IPS-18a (cell line): ENCODE measurements at regions not wholly inside any gene's neighbourhood (a gene's known extent, or its start where the extent isn't known, plus 50 kb on each side); places are given as distances from the start of the nearest gene placed in this dataset.

Source experiments
- H3K27ac ChIP-seq: one replicate; pipeline ENCODE4 v1.5.1; 2013; ENCODE audit warnings: low read length
- H3K27me3 ChIP-seq: one replicate; pipeline ENCODE4 v1.6.1; 2013; ENCODE audit warnings: mild to moderate bottlenecking, low read length; ENCODE audit not compliant: control insufficient read depth, insufficient read depth
- H3K36me3 ChIP-seq: one replicate; pipeline ENCODE4 v1.6.1; 2013; ENCODE audit warnings: low read depth, low read length; ENCODE audit not compliant: control insufficient read depth
- H3K4me1 ChIP-seq: one replicate; pipeline ENCODE4 v1.6.1; 2013; ENCODE audit warnings: low read depth, low read length; ENCODE audit not compliant: control insufficient read depth
- H3K4me3 ChIP-seq: one replicate; pipeline ENCODE4 v1.5.1; 2013; ENCODE audit warnings: low read length
- H3K9ac ChIP-seq: one replicate; pipeline ENCODE4 v1.6.1; 2013; ENCODE audit warnings: mild to moderate bottlenecking, low read length, moderate library complexity
- H3K9me3 ChIP-seq: one replicate; pipeline ENCODE4 v1.6.1; 2013; ENCODE audit warnings: low read depth, low read length; ENCODE audit not compliant: control insufficient read depth

DNA sequence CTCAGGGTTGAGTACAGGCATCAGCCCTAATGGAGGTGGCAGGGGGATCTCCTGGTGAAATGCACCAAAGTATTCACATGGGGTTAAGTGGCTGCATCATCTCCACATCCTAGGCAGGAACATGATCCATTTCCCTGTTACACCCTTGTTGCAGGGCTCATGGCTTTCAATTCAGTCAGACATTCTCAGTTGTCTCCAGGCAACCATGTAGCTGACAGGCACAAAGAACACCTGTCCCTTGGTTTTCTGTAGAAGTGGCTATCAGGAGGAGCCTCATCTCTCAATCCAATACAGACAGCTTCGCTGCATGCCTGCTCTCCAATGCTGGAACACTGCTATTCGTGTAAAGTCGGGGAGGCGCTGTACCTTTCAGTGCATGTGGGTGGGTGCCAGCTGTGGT lies 299.0 kb upstream of the FOXG1 start:
- H3K4me1 ChIP-seq = peaks cover 6% of the 10 kb centered on the region

DNA sequence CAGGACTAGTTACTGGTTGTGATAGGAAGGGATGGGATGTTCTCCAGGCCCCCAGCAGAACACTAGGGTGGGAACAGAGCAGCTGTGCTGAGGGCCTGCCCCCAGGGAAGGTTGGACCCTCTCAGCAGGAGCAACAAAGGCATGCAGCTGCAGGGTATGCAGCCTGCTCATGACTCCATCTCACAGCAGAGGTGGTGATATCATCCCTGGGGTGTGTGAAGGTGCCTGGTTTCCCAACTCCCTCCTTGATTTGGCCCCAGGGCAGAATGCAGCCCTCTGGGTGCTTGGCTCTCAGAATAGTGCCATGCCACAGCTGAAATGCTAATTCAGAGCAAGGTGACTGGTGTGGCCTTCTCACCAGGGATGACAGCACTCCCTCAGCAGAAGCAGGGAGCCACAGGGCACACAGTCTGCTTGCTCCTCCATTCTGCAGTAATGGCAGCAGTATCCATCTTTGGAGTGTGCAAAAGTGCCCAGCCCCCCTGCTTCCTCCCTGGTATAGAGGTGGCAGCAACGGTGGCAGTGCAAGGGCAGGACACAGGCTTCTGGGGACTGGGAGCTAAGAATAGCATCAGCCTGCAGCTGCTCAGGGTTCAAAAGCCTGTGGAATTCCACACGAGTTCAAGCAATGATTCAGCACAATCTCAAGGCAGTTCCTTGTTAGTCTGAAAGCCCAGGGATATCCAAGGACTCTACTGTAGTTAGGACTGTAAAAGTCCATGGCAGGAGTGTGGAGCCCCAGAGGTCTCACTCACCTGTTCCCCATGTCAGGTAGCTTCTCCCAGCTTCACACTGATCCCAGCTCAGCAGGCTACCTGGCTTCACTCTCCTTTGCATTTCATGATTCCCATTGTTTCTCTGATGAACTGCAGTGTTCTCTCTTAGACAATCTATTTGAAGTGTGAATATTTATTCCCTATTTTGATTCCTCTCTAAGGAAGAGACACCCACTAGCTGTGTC lies 298.1 kb upstream of the FOXG1 start:
- Histone ChIP-seq H3K27me3 (no peaks in the 10 kb centered on the region), H3K27ac (no peak overlapping the region), H3K4me1 (peaks cover 6% of the 10 kb centered on the region), H3K36me3 (no peaks in the 10 kb centered on the region), H3K9ac (no peak overlapping the region), H3K4me3 (no peak overlapping the region), H3K9me3 (peaks cover 4% of the 10 kb centered on the region)

More for the DNA sequence above, 299.0 kb upstream of the FOXG1 start:
- no peak overlapping the region for H3K4me3 ChIP-seq
- peaks cover 4% of the 10 kb centered on the region for H3K9me3 ChIP-seq
- H3K27ac ChIP-seq = no peak overlapping the region
- H3K36me3 ChIP-seq = no peaks in the 10 kb centered on the region
- no peaks in the 10 kb centered on the region for H3K27me3 ChIP-seq
- H3K9ac ChIP-seq = no peak overlapping the region

DNA sequence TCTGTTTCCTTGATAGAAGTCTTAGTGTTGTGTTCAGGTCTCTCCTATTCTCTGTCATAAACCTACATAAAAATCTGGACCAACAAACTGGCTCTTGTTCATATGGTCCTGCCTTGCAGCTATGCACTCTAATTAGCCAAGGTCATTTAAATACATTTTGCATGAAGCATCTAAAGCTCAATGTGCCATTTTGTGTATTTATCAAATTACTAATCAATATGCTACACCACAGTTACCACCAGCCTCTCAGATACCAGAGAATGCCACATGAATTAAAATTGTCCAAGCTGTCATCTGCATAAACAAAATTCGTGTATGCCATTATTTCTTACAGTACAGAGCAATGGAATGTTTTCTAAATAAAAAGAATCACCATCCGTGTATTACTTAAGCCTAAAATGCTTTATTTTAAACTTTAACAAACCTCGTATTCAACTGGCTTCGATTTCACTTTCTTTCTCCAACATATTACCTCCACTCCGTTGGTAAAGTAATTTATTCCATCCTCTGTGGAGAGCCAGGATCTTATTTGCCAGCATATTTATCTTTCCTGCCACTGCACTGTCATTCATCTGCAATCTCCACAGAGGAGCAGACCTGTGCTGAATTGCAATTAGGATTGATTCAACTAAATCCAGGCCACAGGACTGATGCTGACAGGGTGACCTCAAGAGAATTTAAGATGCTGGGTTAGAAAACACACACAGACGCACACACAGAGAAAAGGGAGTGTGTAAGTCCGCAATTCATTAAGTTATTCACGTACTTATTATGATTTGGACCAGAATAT lies 284.1 kb upstream of the FOXG1 start:
- Histone ChIP-seq H3K9ac (no peak overlapping the region), H3K27me3 (no peaks in the 10 kb centered on the region), H3K27ac (no peak overlapping the region), H3K9me3 (no peaks in the 10 kb centered on the region), H3K4me1 (no peaks in the 10 kb centered on the region), H3K36me3 (no peaks in the 10 kb centered on the region), H3K4me3 (no peak overlapping the region)

DNA sequence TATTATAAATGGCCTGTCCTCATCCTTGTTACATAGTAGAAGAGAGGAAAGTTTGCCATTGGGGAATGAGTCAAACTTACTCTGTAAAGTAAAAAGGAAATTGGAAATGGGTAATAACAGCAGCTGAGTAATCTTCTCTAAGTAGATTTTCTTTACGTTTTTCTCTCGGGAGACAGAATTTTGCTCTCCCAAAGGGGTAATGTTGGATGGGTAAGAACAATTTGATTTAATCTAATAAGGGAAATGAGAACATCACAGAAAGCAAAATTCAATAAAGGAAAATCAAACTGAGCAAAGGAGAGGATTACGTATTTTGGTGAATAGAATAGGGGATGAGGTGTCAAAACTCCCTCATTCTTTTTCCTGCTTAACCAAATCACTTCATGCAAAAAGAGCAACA lies 283.1 kb upstream of the FOXG1 start:
- H3K27ac ChIP-seq = no peak overlapping the region
- no peak overlapping the region for H3K9ac ChIP-seq
- H3K9me3 ChIP-seq = no peaks in the 10 kb centered on the region
- H3K36me3 ChIP-seq = no peaks in the 10 kb centered on the region
- no peaks in the 10 kb centered on the region for H3K27me3 ChIP-seq
- no peaks in the 10 kb centered on the region for H3K4me1 ChIP-seq
- H3K4me3 ChIP-seq = no peak overlapping the region

DNA sequence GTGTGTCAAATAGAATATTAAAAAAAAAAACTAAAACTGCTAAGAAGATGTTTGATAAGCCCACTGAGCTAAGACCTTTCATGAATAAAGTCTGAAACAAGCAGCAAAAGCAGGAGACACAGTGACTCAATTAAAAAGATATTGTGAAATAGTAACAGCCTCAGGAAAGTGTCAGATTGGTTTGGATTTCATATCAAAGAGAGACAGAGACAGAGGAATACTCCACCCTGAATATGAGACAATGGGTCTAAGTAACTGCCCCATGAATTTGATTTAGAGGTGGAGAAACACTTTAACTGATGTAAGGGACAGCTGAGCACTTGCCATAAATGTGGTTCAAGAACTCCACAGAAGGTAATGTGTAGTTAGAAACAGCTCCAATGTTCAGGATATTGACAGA lies 277.9 kb upstream of the FOXG1 start:
- no peaks in the 10 kb centered on the region for H3K9me3 ChIP-seq
- H3K36me3 ChIP-seq = no peaks in the 10 kb centered on the region
- H3K4me3 ChIP-seq = no peak overlapping the region

DNA sequence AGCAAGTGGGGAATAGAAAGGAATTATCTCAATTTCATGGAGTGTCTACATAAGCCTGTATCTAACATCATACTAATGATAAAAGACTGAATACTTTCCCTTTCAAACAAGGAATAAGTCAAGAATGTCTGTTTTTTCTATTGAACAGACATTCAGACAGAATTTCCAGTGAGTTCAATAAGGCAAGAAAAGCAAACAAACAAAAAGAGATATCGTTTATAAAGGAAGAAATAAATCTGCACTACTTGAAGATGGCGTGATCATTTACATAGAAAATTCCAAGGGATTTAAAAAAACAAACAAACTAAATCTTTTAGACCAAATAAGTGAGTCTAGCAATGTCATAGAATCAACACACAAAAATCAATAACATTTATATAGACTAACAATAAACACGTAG lies 273.1 kb upstream of the FOXG1 start:
- Histone ChIP-seq H3K4me3 (no peak overlapping the region), H3K27ac (no peak overlapping the region), H3K36me3 (no peaks in the 10 kb centered on the region), H3K9me3 (no peaks in the 10 kb centered on the region), H3K9ac (no peak overlapping the region), H3K27me3 (no peaks in the 10 kb centered on the region), H3K4me1 (no peaks in the 10 kb centered on the region)

More for the DNA sequence above, 277.9 kb upstream of the FOXG1 start:
- no peak overlapping the region for H3K27ac ChIP-seq
- H3K27me3 ChIP-seq = no peaks in the 10 kb centered on the region
- H3K4me1 ChIP-seq = no peaks in the 10 kb centered on the region
- no peak overlapping the region for H3K9ac ChIP-seq

DNA sequence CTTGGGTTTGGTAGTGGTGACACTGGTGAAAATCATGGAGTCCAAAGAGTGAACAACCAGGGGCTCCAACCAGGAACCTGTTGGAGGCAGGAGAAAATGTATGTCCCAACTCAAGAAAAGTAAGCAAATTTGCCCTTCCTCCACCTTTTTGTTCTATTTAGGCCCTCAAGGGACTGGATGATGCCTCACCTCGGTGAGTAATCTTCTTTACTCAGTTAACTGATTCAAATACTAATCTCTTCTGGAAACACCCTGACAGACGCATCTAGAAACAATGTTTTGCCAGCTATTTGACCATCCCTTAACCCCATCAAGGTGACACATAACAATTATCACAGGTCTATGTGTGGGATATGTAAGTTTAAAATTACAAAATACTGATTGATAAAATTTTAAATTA lies 272.4 kb upstream of the FOXG1 start:
- Histone ChIP-seq H3K36me3 (no peaks in the 10 kb centered on the region), H3K9ac (no peak overlapping the region), H3K9me3 (no peaks in the 10 kb centered on the region), H3K4me3 (no peak overlapping the region), H3K4me1 (no peaks in the 10 kb centered on the region), H3K27ac (no peak overlapping the region), H3K27me3 (no peaks in the 10 kb centered on the region)

DNA sequence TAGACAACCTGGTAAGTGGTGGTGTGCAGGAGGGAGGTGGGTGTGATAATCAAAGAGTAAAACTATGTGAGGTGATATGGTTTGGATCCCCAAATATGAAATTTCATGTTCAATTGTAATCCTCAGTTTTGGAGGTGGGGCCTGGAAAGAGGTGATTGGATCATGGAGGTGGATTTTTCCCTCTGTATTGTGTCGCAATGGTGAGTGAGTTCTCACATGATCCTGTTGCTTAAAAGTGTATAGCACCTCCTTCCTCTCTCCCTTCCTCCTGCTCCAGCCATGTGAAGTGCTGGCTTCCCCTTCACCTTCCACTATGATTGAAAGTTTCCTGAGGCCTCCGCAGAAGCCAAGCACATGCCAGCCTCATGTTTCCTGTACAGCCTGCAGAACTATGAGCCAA lies 270.2 kb upstream of the FOXG1 start:
- no peaks in the 10 kb centered on the region for H3K36me3 ChIP-seq
- H3K27me3 ChIP-seq = no peaks in the 10 kb centered on the region
- no peak overlapping the region for H3K9ac ChIP-seq
- no peak overlapping the region for H3K4me3 ChIP-seq
- no peak overlapping the region for H3K27ac ChIP-seq
- H3K4me1 ChIP-seq = no peaks in the 10 kb centered on the region
- no peaks in the 10 kb centered on the region for H3K9me3 ChIP-seq

DNA sequence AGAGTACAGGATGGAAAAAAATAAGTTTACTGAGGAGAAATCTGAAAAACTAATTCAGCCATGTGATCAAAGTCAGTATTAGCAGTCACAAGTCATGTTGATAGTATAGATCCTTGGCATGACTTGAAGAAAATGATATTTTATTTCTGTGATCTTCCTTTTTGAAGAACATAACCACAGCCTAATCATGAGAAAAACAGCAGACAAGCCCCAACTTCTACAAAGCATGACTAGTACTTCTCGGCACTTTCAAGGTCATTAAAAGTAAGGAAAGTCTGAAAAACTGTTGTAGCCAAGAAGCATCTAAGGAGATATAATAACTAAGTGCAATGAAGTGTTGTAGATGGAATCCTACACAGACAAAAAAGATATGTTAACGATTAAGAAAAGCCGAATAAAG lies 264.1 kb upstream of the FOXG1 start:
- Histone ChIP-seq H3K4me1 (no peaks in the 10 kb centered on the region), H3K4me3 (no peak overlapping the region), H3K9me3 (no peaks in the 10 kb centered on the region), H3K9ac (no peak overlapping the region), H3K27ac (no peak overlapping the region), H3K27me3 (no peaks in the 10 kb centered on the region), H3K36me3 (no peaks in the 10 kb centered on the region)

DNA sequence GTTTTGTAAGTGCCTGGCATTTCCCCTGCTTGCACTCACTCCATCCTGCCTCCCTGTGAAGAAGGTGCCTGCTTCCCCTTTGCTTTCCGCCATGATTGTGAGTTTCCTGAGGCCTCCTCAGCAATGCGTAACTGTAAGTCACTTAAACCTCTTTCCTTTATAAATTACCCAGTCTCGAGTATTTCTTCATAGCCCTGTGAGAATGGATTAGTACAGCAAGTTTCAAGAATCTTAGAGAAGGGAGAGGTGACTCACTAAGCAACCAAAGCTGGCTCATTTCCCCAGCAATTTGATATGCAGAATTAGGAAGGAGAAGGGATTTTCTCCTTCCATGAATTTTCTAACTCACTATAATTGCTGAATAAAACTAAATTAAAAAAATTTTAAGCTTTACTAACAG lies 251.0 kb upstream of the FOXG1 start:
- H3K9ac ChIP-seq = no peak overlapping the region
- no peaks in the 10 kb centered on the region for H3K9me3 ChIP-seq

DNA sequence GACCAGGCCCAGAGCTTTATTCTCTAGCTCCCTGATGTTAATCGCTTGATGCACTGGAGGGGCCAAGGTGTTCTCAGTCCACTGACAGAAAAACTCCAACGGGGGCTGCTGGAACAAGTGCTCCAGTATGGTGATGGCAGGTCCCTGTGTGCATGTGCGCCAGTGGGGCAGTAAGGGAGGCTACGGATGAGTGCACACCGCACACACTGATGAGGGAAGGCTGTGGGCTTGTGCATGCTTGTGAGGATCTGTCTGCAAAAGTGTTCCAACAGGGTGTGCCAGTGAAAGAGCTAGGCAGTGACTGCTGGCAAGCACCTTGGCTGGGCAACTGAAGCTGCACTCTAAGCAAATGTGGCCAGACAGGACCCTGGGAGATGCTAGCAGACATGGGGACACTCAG lies 229.7 kb upstream of the FOXG1 start:
- H3K4me3 ChIP-seq = no peak overlapping the region
- no peaks in the 10 kb centered on the region for H3K36me3 ChIP-seq
- peaks cover 8% of the 10 kb centered on the region for H3K9me3 ChIP-seq

More for the DNA sequence above, 251.0 kb upstream of the FOXG1 start:
- Histone ChIP-seq H3K27me3 (no peaks in the 10 kb centered on the region), H3K4me3 (no peak overlapping the region), H3K36me3 (no peaks in the 10 kb centered on the region), H3K4me1 (no peaks in the 10 kb centered on the region), H3K27ac (no peak overlapping the region)

More for the DNA sequence above, 229.7 kb upstream of the FOXG1 start:
- Histone ChIP-seq H3K4me1 (no peaks in the 10 kb centered on the region), H3K9ac (no peak overlapping the region), H3K27ac (no peak overlapping the region), H3K27me3 (no peaks in the 10 kb centered on the region)
